OCI-LY7 (cell line): ENCODE measurements at regions not wholly inside any gene's neighbourhood (a gene's known extent, or its start where the extent isn't known, plus 50 kb on each side); places are given as distances from the start of the nearest gene placed in this dataset.

Experiments used
- BruUV-seq: library from RNA; stranded (reverse); fragments of 400-500 nt; replicated peaks from 2 replicates; lab custom pipeline; 2021; lab: Mats Ljungman, UMichigan
- CTCF ChIA-PET: fragments of 300-600 bp; sonication (Branson Sonifier 250); formaldehyde crosslinking; loops from one replicate; lab custom pipeline; 2022; ENCODE audit warnings: antibody characterized with exemption; ENCODE audit not compliant: unreplicated experiment; lab: Charles Lee
- POLR2A ChIA-PET: fragments of 300-600 bp; sonication (Branson Sonifier 250); formaldehyde crosslinking; loops from one replicate; lab custom pipeline; 2022; ENCODE audit warnings: antibody characterized with exemption; lab: Charles Lee
- DNase-seq: peaks from one replicate; pipeline ENCODE4 v3.0.0-alpha.2; 2015; ENCODE audit warnings: low spot score
- H2AFZ ChIP-seq: fragments of 200-600 bp; sonication (generic), shearing (Covaris generic); 2 replicates; pipeline ENCODE4 v1.6.1; 2014; ENCODE audit warnings: mild to moderate bottlenecking, antibody characterized with exemption, low read length, moderate library complexity
- H3K27ac ChIP-seq: fragments of 200-600 bp; sonication (generic); 2 replicates; pipeline ENCODE4 v1.5.1; 2014; ENCODE audit warnings: mixed run types, low read depth, mild to moderate bottlenecking, moderate library complexity, low read length, inconsistent platforms; ENCODE audit not compliant: poor library complexity, severe bottlenecking
- H3K36me3 ChIP-seq: fragments of 200-600 bp; sonication (generic); 2 replicates; pipeline ENCODE4 v1.6.1; 2014; ENCODE audit warnings: mild to moderate bottlenecking, antibody characterized with exemption, low read length, moderate library complexity, mixed read lengths; ENCODE audit not compliant: insufficient read depth
- H3K4me1 ChIP-seq: fragments of 200-600 bp; sonication (generic); 2 replicates; pipeline ENCODE4 v1.5.1; 2014; ENCODE audit warnings: mild to moderate bottlenecking, low read length; ENCODE audit not compliant: insufficient read depth, poor library complexity, severe bottlenecking
- H3K4me2 ChIP-seq: fragments of 200-600 bp; sonication (generic); 2 replicates; pipeline ENCODE4 v1.6.1; 2014; ENCODE audit warnings: mild to moderate bottlenecking, low read length
- H3K4me3 ChIP-seq: fragments of 200-600 bp; sonication (generic); 2 replicates; pipeline ENCODE4 v1.5.1; 2014; ENCODE audit warnings: mild to moderate bottlenecking, low read depth, low read length; ENCODE audit not compliant: poor library complexity, severe bottlenecking
- H3K79me2 ChIP-seq: fragments of 200-600 bp; sonication (generic); 2 replicates; pipeline ENCODE4 v1.6.1; 2016; ENCODE audit warnings: low read depth, mild to moderate bottlenecking, low read length, moderate library complexity, mixed read lengths; ENCODE audit not compliant: insufficient read depth
- H3K9me2 ChIP-seq: fragments of 200-600 bp; sonication (generic); 2 replicates; pipeline ENCODE4 v1.6.1; 2016; ENCODE audit warnings: mild to moderate bottlenecking, low read length, mixed read lengths; ENCODE audit not compliant: insufficient read depth
- H3K9me3 ChIP-seq: fragments of 200-600 bp; sonication (generic); 2 replicates; pipeline ENCODE4 v1.6.1; 2014; ENCODE audit warnings: mild to moderate bottlenecking, mixed run types, low read length, mixed read lengths
- H4K20me1 ChIP-seq: fragments of 200-600 bp; sonication (generic); 2 replicates; pipeline ENCODE4 v1.6.1; 2014; ENCODE audit warnings: mild to moderate bottlenecking, antibody characterized with exemption, low read length, moderate library complexity, mixed read lengths; ENCODE audit not compliant: insufficient read depth
- EZH2phosphoT487 ChIP-seq: fragments of 200-600 bp; sonication (generic); IDR thresholded peaks from 2 replicates; pipeline ENCODE4 v1.6.1; 2018; ENCODE audit warnings: low read depth, borderline replicate concordance, mild to moderate bottlenecking, mixed run types, antibody characterized with exemption, low read length, moderate library complexity, mixed read lengths
- intact Hi-C: fragments of 100-400 bp; cut with micrococcal nuclease; formaldehyde crosslinking; loops from one replicate; pipeline ENCODE4 v1.10.0; 2022; ENCODE audit not compliant: unreplicated experiment
- TF ChIP-seq, protein P1 (sequence below): fragments of 200-600 bp; sonication (generic); conservative IDR thresholded peaks from 2 replicates; pipeline ENCODE4 v1.5.1; 2014; ENCODE audit warnings: mild to moderate bottlenecking, antibody characterized with exemption, low read length, moderate library complexity, mixed read lengths

DNA sequence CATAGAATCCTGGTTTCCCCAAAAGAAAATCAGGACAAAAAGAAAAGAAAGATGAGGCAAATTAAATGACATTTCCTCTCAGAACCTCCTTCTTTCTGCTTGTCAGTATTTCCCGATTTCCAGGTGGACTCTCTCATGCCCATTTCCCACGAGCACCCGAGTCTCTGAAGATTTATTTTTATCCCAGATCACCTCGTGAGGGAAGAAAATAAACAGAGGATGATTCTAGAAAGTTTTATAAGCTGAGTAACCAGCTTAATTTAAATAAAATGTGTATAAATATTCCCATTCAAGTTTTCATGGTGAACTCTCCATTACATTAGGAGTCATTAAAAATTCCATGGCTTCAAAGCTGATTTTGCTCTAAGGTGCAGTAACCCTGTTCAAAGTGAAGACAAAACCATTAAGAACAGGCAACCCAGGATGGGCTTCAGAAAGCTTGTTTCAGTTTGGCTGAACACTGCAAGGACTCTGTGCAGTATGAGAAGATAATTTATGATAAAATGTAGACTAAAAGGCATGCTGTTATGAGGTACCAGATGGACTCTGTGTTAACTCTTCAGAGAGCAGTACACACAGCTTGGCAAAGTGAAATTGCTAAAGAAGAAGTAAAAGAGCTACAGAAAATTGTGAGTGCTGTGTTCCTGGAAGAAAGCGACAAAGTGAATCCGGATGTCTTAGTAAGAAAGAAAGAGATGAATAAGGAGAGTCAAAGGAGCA lies 521.3 kb upstream of the LRRN3 start:
- BruUV-seq, result no TSS peak
- H3K79me2 ChIP-seq, result no peaks in the 10 kb centered on the region
- no peak overlapping the region for H2AFZ ChIP-seq
- no peak overlapping the region for H3K4me2 ChIP-seq
- H4K20me1 ChIP-seq, result no peaks in the 10 kb centered on the region
- ChIA-PET CTCF (no interaction called here), POLR2A (interaction anchor here (0.6 to 1.0 kb wide), 3 partner anchors 34 to 349 kb away, joined by 3 to 4 read pairs (median 3); no protein-coding TSS in a partner anchor)
- H3K27ac ChIP-seq, result no peak overlapping the region
- no peaks in the 10 kb centered on the region for H3K9me2 ChIP-seq
- no peaks in the 10 kb centered on the region for H3K4me1 ChIP-seq
- H3K9me3 ChIP-seq, result no peaks in the 10 kb centered on the region
- DNase-seq, result no peak
- TF ChIP-seq, protein P1, sequence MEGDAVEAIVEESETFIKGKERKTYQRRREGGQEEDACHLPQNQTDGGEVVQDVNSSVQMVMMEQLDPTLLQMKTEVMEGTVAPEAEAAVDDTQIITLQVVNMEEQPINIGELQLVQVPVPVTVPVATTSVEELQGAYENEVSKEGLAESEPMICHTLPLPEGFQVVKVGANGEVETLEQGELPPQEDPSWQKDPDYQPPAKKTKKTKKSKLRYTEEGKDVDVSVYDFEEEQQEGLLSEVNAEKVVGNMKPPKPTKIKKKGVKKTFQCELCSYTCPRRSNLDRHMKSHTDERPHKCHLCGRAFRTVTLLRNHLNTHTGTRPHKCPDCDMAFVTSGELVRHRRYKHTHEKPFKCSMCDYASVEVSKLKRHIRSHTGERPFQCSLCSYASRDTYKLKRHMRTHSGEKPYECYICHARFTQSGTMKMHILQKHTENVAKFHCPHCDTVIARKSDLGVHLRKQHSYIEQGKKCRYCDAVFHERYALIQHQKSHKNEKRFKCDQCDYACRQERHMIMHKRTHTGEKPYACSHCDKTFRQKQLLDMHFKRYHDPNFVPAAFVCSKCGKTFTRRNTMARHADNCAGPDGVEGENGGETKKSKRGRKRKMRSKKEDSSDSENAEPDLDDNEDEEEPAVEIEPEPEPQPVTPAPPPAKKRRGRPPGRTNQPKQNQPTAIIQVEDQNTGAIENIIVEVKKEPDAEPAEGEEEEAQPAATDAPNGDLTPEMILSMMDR, result no peak
- TF ChIP-seq EZH2phosphoT487, result no peak
- no peak overlapping the region for H3K4me3 ChIP-seq
- no peaks in the 10 kb centered on the region for H3K36me3 ChIP-seq
- intact Hi-C loops, result no loop called here

DNA sequence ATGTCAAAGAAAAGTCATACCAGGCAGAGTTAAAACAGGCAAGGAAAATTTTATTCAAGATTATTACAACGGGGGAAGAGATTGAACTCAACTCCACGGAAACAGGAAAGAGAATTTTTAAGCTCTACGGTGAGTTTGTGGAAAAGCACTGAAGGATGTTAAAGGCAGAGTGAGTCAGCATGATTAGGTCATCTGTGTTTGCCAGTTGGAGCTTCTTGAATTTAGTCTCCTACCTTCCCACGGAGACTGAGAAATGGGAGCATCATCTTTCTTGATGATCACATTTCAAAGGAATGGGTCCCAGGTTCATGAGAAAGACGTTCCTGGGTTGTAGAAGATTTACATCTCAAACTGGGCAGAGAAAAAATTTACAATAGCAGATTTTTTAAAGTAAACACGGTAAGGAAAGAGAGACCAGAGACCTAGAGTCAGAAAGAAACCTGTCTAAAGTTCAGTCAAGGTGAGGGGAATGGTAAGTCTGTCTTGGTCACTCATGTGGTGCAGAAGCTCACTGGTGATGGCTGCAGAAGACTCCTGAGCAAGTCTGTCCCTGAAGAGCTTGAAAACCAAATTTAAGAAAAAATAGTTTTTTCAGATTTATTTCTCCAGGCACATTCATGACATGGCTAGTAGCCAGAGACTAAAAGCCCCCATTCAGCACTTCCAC lies 516.9 kb upstream of the LRRN3 start:
- H4K20me1 ChIP-seq, result no peaks in the 10 kb centered on the region
- no peak for DNase-seq
- H2AFZ ChIP-seq, result no peak overlapping the region
- no peaks in the 10 kb centered on the region for H3K79me2 ChIP-seq
- ChIA-PET POLR2A (no interaction called here), CTCF (no interaction called here)
- no peaks in the 10 kb centered on the region for H3K36me3 ChIP-seq
- no peak overlapping the region for H3K27ac ChIP-seq
- no peaks in the 10 kb centered on the region for H3K9me3 ChIP-seq
- no peak for TF ChIP-seq EZH2phosphoT487
- TF ChIP-seq, protein P1, result no peak
- BruUV-seq, result no TSS peak
- H3K9me2 ChIP-seq, result no peaks in the 10 kb centered on the region
- intact Hi-C loops, result no loop called here
- no peak overlapping the region for H3K4me2 ChIP-seq
- no peak overlapping the region for H3K4me3 ChIP-seq
- H3K4me1 ChIP-seq, result no peaks in the 10 kb centered on the region

DNA sequence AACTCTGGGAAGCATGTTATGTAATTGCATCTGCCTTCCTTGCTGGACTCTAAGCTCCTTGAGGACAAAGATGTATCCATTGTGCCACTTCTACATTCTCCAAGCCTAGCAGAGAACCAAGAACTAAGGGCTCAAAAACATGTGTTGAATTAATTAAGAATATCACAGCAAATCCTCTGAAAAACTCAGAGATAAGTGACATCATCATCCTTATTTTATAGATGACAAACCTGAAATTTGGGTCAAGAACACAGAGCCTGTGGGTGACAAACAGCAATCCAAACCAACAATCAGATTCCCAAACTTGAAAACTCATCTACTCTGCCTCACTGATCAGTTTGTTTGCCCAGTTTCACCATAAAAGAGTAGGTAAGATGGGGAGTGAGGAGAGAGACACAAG lies 503.6 kb upstream of the LRRN3 start:
- Histone ChIP-seq H3K4me1 (no peaks in the 10 kb centered on the region), H3K79me2 (no peaks in the 10 kb centered on the region), H3K9me3 (no peaks in the 10 kb centered on the region), H2AFZ (no peak overlapping the region), H3K4me3 (no peak overlapping the region), H3K4me2 (no peak overlapping the region), H3K27ac (no peak overlapping the region), H4K20me1 (no peaks in the 10 kb centered on the region), H3K9me2 (no peaks in the 10 kb centered on the region), H3K36me3 (no peaks in the 10 kb centered on the region)
- intact Hi-C loops, result no loop called here
- DNase-seq, result no peak
- no TSS peak for BruUV-seq
- CTCF ChIA-PET, result no interaction called here
- POLR2A ChIA-PET, result interaction anchor here (0.6 to 1.0 kb wide), 2 partner anchors 21 to 259 kb away, joined by 3 read pairs; no protein-coding TSS in a partner anchor
- TF ChIP-seq, protein P1, result no peak
- no peak for TF ChIP-seq EZH2phosphoT487
